K562 (cell line): ENCODE measurements at regions not wholly inside any gene's neighbourhood (a gene's known extent, or its start where the extent isn't known, plus 50 kb on each side); places are given as distances from the start of the nearest gene placed in this dataset.
"Not testable (repeated sequence)": the region's sequence is repeated elsewhere in the genome, so short reads cannot be mapped to it uniquely, and the experiment has no call there.

ENCODE experiments used
- CEBPB ChIP-seq: fragments of 450-650 bp; IDR thresholded peaks from 2 replicates; pipeline ENCODE4 v1.6.1; 2016; ENCODE audit warnings: missing genetic modification characterization, missing compliant biosample characterization
- EP300 ChIP-seq: IDR thresholded peaks from 2 replicates; pipeline ENCODE4 v1.6.1; 2012; ENCODE audit warnings: low read length, improper control_type of control experiment
- ZNF277 ChIP-seq: fragments of 250-450 bp; sonication (Bioruptor Pico); IDR thresholded peaks from 2 replicates; pipeline ENCODE4 v1.8.0; 2022; ENCODE audit warnings: inconsistent platforms, mild to moderate bottlenecking, moderate library complexity, borderline replicate concordance

GRCh38 chr22:33154967-33155366 lies 96.8 kb upstream of the SYN3 start:
- TF ChIP-seq CEBPB (tag); ZNF277 (CRISPR knock-in tag); EP300: not testable (repeated sequence)
